GM23338 (cell line): ENCODE measurements at regions not wholly inside any gene's neighbourhood (a gene's known extent, or its start where the extent isn't known, plus 50 kb on each side); places are given as distances from the start of the nearest gene placed in this dataset.

Experiments used
- ATAC-seq: fragments of 200-7000 bp; cut with Tn5 transposase; 3 replicates; pipeline ENCODE4 v1.9.1; 2020
- DNase-seq: peaks from one replicate; pipeline ENCODE4 v3.0.0-alpha.2; 2015; ENCODE audit warnings: low spot score
- H2AFZ ChIP-seq: fragments of 200-600 bp; sonication (generic); 2 replicates; pipeline ENCODE4 v1.8.0; 2016; ENCODE audit warnings: antibody characterized with exemption, mild to moderate bottlenecking, moderate library complexity
- H3F3A ChIP-seq: fragments of 200-600 bp; sonication (generic); replicated peaks from 2 replicates; pipeline ENCODE4 v1.8.0; 2017; ENCODE audit warnings: antibody characterized with exemption, mixed run types, low read depth
- H3K27ac ChIP-seq: fragments of 200-600 bp; sonication (generic); 2 replicates; pipeline ENCODE4 v1.6.1; 2016; ENCODE audit warnings: low read depth
- H3K27me3 ChIP-seq: fragments of 200-600 bp; sonication (generic); 2 replicates; pipeline ENCODE4 v1.8.0; 2016; ENCODE audit warnings: mild to moderate bottlenecking, mixed run types, moderate library complexity; ENCODE audit not compliant: insufficient read depth
- H3K36me3 ChIP-seq: fragments of 200-600 bp; sonication (generic); 2 replicates; pipeline ENCODE4 v1.8.0; 2016; ENCODE audit warnings: mild to moderate bottlenecking; ENCODE audit not compliant: insufficient read depth
- H3K4me1 ChIP-seq: fragments of 200-600 bp; sonication (generic); 2 replicates; pipeline ENCODE4 v1.8.0; 2016; ENCODE audit warnings: mild to moderate bottlenecking, moderate library complexity; ENCODE audit not compliant: insufficient read depth
- H3K4me2 ChIP-seq: fragments of 200-600 bp; sonication (generic); 2 replicates; pipeline ENCODE4 v1.7.1; 2017; ENCODE audit warnings: mixed run types
- H3K4me3 ChIP-seq: fragments of 200-600 bp; sonication (generic); 2 replicates; pipeline ENCODE4 v1.6.1; 2016; ENCODE audit warnings: mixed run types
- H3K79me2 ChIP-seq: fragments of 200-600 bp; sonication (generic); replicated peaks from 2 replicates; pipeline ENCODE4 v1.8.0; 2017; ENCODE audit warnings: mild to moderate bottlenecking; ENCODE audit not compliant: insufficient read depth
- H3K9me2 ChIP-seq: fragments of 200-600 bp; sonication (generic); 2 replicates; pipeline ENCODE4 v1.8.0; 2017; ENCODE audit not compliant: insufficient read depth
- H4K20me1 ChIP-seq: fragments of 200-600 bp; sonication (generic); replicated peaks from 2 replicates; pipeline ENCODE4 v1.8.0; 2017; ENCODE audit warnings: mild to moderate bottlenecking; ENCODE audit not compliant: insufficient read depth
- H3K27ac Mint-ChIP-seq: 2 replicates; pipeline ENCODE4 v1.8.0; 2020; ENCODE audit warnings: inconsistent platforms, mild to moderate bottlenecking, moderate library complexity, mixed read lengths
- H3K27me3 Mint-ChIP-seq: 3 replicates; pipeline ENCODE4 v1.8.0; 2022; ENCODE audit warnings: low read depth, mild to moderate bottlenecking, moderate library complexity, mixed read lengths, inconsistent platforms; ENCODE audit not compliant: insufficient read depth, poor library complexity
- H3K36me3 Mint-ChIP-seq: 3 replicates; pipeline ENCODE4 v1.8.0; 2021; ENCODE audit warnings: low read depth, mild to moderate bottlenecking, inconsistent platforms, moderate library complexity, mixed read lengths
- H3K4me1 Mint-ChIP-seq: 3 replicates; pipeline ENCODE4 v1.8.0; 2020; ENCODE audit warnings: mild to moderate bottlenecking, inconsistent platforms, mixed read lengths
- H3K4me3 Mint-ChIP-seq: 3 replicates; pipeline ENCODE4 v1.8.0; 2021; ENCODE audit warnings: moderate library complexity, mild to moderate bottlenecking, inconsistent platforms, mixed read lengths
- H3K9me3 Mint-ChIP-seq: 3 replicates; pipeline ENCODE4 v1.8.0; 2020; ENCODE audit warnings: moderate library complexity, mild to moderate bottlenecking, inconsistent platforms, mixed read lengths
- CREB1 ChIP-seq: fragments of 250-450 bp; sonication (Bioruptor Pico); IDR thresholded peaks from 2 replicates; pipeline ENCODE4 v1.5.0; 2020; ENCODE audit warnings: low read depth, mild to moderate bottlenecking, moderate library complexity
- CTCF ChIP-seq, 2 experiments: fragments of 200-600 bp in 1 of 2; sonication (generic) in 1 of 2; conservative IDR thresholded peaks; 2 replicates each; pipeline versions ENCODE4 v1.5.1 to v1.6.1; 2016 to 2017; ENCODE audit warnings: antibody characterized with exemption in 2 of 2, low read depth in 2 of 2, mild to moderate bottlenecking in 2 of 2, moderate library complexity in 1 of 2
- ETS1 ChIP-seq: IDR thresholded peaks from 2 replicates; pipeline ENCODE4 v1.6.1; 2016; ENCODE audit warnings: antibody characterized with exemption
- EZH2 ChIP-seq: fragments of 200-600 bp; sonication (generic); IDR thresholded peaks from one replicate; pipeline ENCODE4 v1.8.0; 2017; ENCODE audit warnings: antibody characterized with exemption, mild to moderate bottlenecking, low read depth; ENCODE audit not compliant: unreplicated experiment
- EZH2phosphoT487 ChIP-seq: fragments of 200-600 bp; sonication (generic); IDR thresholded peaks from one replicate; pipeline ENCODE4 v1.8.1; 2018; ENCODE audit warnings: antibody characterized with exemption; ENCODE audit not compliant: unreplicated experiment
- JUNB ChIP-seq: IDR thresholded peaks from one replicate; pipeline ENCODE4 v1.6.1; 2016; ENCODE audit warnings: antibody characterized with exemption; ENCODE audit not compliant: unreplicated experiment
- NANOG ChIP-seq: IDR thresholded peaks from 2 replicates; pipeline ENCODE4 v1.6.1; 2016; ENCODE audit warnings: antibody characterized with exemption, borderline replicate concordance
- POLR2AphosphoS5 ChIP-seq: IDR thresholded peaks from 2 replicates; pipeline ENCODE4 v1.6.1; 2016; ENCODE audit warnings: antibody characterized with exemption, low read depth
- ZNF331 ChIP-seq: fragments of 250-450 bp; sonication (Bioruptor Pico); IDR thresholded peaks from 2 replicates; pipeline ENCODE4 v1.5.0; 2020; ENCODE audit warnings: low read depth, mild to moderate bottlenecking, moderate library complexity
- ZNF462 ChIP-seq: fragments of 250-450 bp; sonication (Bioruptor Pico); IDR thresholded peaks from 2 replicates; pipeline ENCODE4 v1.5.0; 2020; ENCODE audit warnings: mild to moderate bottlenecking, moderate library complexity

- no peaks in the 10 kb centered on the region for H4K20me1 ChIP-seq
- no peak for DNase-seq
- no peaks in the 10 kb centered on the region for H3F3A ChIP-seq
- H3K4me1 ChIP-seq: no peaks in the 10 kb centered on the region
- H3K27ac Mint-ChIP-seq: no peak overlapping the region
- no peaks in the 10 kb centered on the region for H3K4me1 Mint-ChIP-seq
- no peaks in the 10 kb centered on the region for H3K9me2 ChIP-seq
- H3K36me3 Mint-ChIP-seq: no peaks in the 10 kb centered on the region
- no peaks in the 10 kb centered on the region for H3K27me3 Mint-ChIP-seq
- no peak overlapping the region for H3K4me2 ChIP-seq
- no peak for ATAC-seq
- no peaks in the 10 kb centered on the region for H3K36me3 ChIP-seq
- H3K27ac ChIP-seq: no peak overlapping the region
- H3K27me3 ChIP-seq: no peaks in the 10 kb centered on the region
- H2AFZ ChIP-seq: no peak overlapping the region
- TF ChIP-seq ETS1: no peak
- no peak for TF ChIP-seq JUNB
- no peak for TF ChIP-seq CTCF (conservative IDR thresholded peaks at IDR 0.05; ENCODE audit: low read depth in 2 of 2)
- TF ChIP-seq ZNF331: no peak
- no peak for TF ChIP-seq EZH2phosphoT487
- no peak for TF ChIP-seq NANOG
- TF ChIP-seq POLR2AphosphoS5: no peak
- TF ChIP-seq EZH2: no peak
- no peak for TF ChIP-seq CREB1 (CRISPR knock-in tag)
- TF ChIP-seq ZNF462 (CRISPR knock-in tag): no peak
- H3K9me3 Mint-ChIP-seq: no peaks in the 10 kb centered on the region
- H3K79me2 ChIP-seq: no peaks in the 10 kb centered on the region
- no peak overlapping the region for H3K4me3 ChIP-seq
- H3K4me3 Mint-ChIP-seq: no peak overlapping the region
Observed at GRCh38 chr4:38456096-38456495, 207.9 kb upstream of the KLF3 start.
